ENCODE measurements at regions not wholly inside any gene's neighbourhood (a gene's known extent, or its start where the extent isn't known, plus 50 kb on each side); places are given as distances from the start of the nearest gene placed in this dataset.
"Not testable (repeated sequence)": the region's sequence is repeated elsewhere in the genome, so short reads cannot be mapped to it uniquely, and the experiment has no call there.

DNA sequence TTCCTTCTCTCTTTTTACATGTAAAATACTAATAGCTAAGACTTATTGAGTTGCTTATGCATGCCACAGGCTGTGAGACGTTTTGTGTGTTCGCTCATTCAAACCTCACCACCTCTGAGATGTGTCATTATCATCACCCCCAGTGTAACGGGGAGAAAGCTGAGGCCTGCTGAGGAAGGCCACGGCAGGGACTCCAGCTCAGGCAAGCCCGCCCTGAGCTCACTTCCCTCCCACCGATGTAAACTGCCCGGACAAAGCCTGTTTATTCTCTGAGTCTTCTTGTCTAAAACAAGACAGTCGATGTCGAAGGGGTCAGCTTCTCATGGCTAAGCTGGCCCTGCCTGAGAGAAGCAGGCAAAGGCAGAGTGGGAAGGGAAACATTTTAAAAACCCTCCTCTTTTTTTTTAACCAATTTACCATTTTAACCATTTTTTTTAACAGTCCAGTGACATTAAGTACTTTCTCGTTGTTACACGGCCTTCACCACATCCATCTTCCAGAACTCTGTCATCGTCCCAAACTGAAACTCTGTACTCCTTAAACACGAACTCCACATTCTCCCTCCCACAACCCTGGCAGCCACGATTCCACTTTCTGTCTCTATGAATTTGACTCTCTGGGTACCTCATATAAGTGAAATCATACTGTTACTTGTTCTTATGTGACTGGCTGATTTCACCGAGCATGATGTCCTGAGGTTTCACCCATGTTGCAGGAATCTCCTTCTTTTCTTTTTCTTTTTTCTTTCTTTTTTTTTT is 204.8 kb upstream of the GALNT2 start:
- FAIRE-seq: no peak

DNA sequence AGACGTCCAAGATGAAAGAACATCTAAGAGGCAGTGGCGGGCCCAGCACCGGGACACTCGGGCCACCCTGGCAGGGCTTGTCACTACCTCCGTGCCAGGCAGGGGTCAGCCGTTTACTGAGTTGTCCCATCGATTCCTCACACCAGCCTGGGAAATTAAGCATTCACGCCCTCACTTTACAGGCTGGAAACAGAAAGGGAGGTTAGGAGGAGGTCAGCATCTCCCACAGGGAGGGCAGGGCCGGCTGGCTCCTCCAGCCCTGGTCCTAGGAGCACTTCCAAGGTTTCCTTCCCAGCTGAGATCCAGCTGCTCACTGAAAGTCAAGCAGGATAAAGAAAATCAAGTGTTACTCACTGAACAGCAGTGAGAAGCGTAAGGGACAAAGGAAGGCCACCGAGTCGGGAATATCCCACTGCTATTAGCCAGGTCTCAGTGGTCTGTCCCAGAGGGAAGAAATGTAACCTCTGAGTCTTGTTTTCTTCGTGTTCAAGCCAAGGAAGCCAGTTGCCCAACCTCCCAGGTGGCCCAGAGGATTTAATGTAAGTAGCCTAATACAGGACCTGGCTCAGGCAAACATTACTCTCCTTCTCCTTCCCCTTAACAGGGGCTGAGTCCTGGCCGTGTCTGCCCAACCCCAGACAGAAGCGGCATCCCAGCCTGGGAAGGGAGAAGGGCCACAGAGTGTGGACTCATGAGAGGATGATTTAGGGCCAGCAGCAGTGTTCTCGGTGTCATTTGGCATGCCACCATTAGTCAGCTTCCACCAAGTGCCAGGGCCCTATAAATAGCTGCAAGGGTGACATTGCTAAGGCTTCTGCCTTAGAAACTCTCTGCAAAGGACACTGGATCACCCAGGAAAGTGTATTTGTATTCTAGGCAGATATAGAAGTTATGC is 203.1 kb upstream of the GALNT2 start:
- FAIRE-seq: no peak

DNA sequence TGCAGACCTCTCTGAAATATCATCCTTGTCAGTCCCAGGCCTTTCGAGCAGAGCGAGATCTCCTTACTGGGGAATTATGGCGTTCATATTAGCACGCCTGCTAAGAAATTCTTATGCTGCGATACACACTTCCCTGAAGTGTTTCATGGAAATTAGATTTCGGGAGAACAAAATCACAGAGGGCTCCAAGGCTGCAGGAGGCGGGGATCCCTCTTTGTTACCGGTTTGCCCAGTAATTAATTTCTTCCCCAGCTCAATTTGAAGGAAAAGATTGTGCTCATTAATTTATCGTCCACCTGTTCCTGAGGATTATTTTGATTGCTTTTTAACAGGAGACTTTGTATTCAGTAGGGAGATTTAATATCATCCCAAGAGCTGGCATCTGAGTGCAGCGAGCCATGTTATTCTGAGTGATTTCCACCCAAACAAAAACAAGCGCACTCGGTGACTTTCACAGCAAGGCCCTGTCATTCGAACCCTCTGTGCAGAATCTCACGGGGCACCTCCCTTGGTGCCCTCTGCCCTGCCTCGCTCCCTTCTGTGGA is 202.3 kb upstream of the GALNT2 start:
- no peak for FAIRE-seq

DNA sequence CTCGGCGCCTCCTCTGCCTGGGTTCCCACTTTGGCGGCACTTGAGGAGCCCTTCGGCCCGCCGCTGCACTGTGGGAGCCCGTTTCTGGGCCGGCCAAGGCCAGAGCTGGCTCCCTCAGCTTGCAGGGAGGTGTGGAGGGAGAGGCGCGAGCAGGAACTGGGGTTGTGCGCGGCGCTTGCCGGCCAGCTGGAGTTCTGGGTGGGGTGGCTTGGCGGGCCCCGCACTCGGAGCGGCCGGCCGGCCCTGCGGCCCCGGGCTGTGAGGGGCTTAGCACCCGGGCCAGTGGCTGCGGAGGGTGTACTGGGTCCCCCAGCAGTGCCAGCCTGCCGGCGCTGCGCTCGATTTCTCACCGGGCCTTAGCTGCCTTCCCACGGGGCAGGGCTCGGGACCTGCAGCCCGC is 201.7 kb upstream of the GALNT2 start:
- FAIRE-seq: not testable (repeated sequence)

DNA sequence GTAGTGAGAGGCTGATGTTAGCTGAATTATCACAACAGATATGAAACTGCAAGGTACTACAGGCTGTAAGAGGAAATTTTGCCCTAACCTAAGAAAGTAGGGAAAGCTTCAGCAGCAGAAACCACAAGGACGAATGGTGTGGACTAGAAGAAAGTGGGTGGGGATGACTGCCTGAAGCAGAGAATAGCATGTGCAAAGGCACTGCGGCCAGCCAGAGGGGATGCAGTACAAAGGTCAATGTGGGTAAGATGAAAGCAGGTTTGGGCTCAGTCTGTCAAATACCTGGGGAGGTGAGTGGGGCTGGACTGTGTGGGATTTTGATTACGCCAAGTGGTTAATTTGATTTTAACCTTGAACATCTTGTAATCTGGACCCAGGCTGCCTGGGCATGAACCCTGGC is 199.3 kb upstream of the GALNT2 start:
- no peak for FAIRE-seq

DNA sequence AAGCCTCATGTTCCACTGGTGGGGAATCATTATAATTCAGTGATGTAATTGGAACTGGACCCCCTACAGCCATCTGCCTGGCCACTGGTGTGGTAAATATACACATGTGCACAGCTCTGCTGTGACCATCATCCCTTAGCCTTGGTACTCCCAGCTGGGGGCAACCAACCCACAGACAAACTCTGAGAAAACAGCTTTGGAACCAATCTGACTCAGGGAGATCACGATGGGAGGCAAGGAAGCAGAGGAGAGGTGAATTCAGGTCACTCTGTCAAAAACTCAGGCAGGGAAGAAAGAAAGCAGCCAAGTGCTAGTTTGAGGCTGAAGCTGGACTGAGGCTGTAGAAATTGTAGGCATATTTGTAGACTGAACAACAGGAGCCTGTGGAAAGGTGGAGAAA is 197.8 kb upstream of the GALNT2 start:
- no peak for FAIRE-seq

DNA sequence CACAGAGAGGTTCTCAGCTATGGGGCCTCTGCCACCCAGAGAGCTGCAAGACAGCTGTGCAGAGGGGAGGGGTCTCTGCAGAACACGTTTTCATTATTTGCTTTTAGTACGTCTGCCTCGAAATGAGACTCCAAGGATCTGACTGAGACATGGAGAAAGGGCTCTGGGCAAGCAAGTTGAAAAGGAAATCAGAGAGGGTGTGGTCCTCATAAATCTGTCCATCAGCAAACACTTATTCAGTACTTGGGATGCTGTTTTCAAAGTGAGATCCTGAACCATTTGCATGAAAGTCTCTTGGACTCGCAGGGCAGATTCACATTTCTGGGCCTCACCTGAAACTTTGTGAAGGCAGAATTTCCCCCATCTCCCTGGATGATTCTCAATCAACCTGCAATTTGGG is 197.4 kb upstream of the GALNT2 start:
- FAIRE-seq: no peak

DNA sequence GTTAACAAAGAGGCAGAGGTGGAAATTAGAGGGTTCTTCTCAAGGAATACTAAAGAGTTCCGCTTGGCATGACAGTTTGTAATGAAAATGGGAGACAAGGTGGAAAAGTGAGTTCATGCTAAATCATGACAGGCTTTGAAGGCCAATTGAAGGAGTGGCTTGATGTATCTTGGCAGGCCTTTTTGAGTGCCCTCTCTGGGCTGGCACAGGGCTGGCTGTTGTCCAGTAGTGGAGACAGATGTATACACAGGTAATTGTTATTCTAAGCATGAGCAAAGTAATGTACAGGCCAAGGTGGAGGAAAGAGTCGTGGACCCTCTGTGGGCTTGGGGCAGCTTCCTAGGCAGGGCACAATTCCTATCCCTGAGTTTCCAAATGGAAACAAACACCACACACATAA is 196.7 kb upstream of the GALNT2 start:
- no peak for FAIRE-seq

DNA sequence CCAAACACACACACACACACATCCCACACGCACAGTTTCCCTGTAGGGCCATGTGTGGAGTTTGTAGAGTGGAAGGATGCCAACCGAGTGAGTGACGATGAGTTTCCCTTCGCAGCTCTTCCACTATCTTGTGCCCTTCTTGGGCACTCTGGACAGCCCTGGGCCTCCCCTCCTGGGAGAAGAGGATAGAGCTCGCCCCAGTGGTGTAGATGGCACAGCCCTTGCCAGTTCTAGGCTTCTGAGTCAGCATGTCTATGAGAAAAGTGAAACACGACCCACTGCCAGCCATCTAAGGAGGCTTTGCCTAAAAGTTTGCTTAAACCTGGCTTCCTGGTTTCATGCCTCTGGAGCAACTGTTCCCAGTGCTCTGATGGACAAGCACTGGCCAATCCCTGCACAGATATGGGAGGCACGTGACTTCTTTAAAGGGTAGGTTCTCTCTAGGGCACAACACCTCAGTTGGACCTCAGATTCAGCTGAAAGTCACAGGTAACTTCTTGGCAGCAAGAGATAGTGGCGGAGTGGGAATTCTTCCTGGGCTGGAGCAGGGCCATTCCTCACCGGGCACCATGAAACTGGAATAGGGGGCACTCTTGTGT is 195.9 kb upstream of the GALNT2 start:
- FAIRE-seq: no peak

DNA sequence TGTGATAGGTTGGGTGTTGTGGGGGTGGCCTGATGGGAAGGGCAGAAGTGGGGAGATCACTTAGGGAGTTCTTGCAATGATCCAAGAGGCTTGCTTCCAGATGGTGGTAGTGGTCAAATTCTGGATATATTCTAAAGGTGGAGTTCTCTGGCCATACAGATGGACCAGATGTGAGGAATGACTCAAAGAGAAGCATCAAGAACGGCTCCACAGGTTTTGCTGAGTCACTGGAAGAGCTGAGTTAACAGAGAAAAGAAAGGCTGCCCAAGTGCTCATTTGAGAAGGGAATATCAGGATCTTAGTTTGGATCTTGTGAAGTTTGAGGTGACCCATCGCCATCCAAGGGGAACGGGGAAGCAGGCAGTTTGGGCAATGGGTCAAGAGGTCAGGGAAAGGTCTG is 192.9 kb upstream of the GALNT2 start:
- no peak for FAIRE-seq

DNA sequence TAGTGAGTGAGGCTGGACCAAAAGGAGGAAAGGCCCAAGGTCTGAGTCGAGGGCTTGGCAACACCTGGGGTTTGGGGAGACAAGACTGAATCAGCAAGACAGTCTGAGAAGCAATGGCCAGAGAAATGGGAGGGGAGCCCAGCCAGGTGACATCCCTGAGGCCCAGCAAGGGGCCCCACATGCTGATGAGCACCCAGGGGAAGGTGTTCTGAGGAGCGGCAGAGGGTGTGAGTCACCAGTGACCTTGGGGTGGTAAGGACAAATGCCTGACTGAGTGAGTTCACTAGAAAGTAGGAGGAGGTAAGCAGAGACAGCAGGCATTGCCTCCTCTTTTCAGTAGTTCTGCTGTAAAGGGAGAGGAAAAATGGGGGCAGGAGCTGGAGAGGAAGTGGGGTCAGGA is 192.4 kb upstream of the GALNT2 start:
- no peak for FAIRE-seq

DNA sequence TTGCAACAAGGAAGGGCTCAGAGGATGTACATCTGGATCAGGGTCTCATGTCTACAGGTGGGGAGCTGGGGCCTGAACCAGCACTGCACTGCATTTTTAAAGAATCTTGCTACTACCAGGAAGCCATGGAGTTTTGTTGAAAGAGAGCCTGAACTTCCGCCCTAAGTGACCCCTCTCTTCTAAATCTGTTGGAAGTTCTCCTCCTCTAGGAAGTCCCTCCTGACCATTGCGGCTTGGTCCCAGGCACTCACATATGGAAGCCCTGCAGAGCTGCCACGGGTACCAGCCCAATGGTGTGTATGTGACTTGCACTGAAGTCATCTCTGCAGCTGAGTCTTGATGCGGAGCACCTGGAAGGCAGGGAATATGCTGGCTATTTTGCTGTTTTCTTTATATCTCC is 192.0 kb upstream of the GALNT2 start:
- no peak for FAIRE-seq

DNA sequence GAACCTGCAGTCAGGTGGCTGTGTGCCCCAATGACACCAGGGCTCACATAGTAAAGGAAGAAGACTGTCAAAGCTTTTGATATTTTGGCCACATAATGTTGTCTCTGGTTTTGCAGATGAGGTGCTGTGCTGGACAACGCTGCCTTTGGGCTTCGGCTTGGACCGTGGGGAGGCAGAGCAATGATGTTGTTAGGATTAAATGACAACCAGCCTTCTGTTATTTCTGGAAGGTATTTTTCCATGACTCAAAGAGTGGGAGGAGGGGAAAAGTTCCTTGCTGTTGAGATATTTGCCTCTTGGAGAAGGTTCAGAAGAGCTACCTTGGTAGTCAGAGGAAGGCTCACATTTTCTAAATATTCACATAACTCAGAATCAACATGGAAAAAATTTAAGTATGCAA is 187.3 kb upstream of the GALNT2 start:
- no peak for FAIRE-seq

DNA sequence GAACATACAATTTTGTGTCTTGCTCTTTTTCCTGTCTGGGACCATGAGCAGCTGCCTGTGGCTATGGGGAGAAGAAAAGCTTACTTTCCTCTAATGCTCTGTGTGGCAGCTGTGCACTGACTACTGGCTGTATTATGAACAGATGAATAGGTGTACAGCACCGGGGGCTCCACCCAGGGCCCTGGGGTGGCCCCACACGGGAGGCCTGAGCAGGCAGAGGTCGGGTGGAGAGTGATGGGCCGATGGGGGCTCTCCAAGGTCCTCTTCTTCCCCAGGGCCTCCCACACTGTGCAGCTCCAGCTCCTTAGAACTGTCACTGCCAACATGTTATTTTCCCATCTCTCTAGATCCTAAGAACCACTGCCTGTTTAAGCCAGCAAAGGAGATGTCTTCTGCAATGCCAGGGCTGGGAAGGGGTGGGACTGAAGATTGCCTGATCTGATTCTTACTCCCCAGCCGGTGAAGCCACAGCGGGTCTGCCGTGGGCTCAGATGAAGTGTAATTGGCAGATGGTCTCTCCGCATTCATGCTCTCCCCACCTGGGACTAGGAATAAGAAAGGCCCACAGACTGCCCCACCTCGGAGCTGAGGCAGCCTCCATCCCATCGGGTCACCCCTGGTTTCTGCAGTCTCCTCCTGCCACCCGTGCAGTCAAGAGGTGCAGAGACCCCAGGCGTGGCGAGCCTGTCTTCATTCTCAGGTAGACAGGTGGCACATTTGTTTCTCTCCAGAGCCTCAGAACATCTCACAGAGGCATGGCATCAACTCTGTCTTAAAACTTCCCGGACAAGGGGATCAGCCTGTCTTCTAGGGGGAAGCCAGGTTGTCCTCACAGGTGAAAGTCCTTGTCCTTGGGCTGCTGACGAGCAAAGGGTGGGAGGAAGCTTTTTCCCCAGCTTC is 186.5 kb upstream of the GALNT2 start:
- FAIRE-seq: no peak

DNA sequence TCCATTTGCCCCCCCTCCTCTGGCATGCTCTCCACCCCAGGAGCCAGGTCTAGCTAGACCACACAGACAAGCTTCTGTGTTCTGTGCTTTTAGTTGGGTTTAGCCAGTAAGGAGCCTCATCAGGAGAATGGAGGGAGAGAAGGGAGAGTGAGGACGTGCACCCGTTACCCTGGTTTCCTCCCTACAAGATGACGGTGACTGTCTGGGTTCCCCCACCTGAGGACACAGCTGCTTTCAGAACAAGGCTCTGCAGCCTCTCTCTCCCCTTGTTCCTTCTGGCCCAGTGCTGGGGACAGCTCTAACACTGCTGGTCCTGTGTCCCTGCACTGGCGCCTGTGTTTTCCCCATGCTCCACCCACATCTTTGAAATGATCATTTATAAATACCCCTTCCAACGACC is 184.4 kb upstream of the GALNT2 start:
- FAIRE-seq: no peak

DNA sequence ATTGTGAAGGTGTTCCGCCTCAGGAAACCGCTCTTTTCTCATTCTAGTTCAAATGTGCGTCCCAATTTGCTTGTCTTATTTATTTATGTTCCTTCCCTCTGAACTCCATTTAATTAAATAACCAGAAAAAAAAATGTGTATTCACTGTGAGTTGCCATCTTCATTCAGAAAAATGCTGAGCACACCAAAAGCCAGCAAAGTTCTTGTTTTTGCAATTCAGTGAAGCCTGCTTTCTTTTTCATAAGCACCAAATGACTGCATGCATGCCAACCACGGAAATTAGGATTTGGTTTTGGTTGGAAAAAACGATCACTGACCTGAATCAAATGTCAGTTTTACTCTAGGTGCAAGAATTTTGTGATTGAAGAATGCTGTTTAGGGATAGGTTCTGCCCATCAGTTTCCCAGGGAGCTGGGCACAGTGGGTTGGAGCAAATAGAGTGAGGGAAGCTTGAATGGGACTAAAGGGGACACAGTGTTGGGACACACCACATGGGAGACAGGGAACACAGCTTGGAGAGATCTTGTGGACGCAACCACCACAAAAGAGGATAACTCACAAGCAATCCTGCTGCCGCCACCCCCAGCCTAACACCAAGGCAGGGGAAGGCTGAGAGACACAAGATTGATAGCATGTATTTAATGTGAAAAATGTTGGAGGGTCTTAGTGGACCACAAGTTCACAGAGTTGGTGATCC is 183.4 kb upstream of the GALNT2 start:
- FAIRE-seq: no peak

DNA sequence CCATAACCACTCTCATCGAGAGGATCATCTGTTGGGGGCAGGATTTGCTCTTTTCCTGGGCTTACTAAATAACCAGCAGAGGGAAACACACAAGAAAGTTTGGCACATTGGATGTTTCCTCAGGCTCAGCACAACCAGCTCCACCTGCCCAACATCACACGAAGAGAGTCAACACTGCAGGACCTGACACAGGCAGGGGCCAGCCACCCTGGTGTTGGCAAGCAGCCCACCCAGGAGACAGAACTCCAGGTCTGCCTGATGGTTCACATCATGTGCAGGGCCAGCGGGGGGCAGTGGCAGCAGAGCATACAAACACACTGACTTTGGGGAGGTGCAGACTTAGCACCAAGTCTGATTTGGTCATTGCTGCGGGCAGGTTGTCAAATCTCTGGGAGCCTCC is 182.3 kb upstream of the GALNT2 start:
- no peak for FAIRE-seq

DNA sequence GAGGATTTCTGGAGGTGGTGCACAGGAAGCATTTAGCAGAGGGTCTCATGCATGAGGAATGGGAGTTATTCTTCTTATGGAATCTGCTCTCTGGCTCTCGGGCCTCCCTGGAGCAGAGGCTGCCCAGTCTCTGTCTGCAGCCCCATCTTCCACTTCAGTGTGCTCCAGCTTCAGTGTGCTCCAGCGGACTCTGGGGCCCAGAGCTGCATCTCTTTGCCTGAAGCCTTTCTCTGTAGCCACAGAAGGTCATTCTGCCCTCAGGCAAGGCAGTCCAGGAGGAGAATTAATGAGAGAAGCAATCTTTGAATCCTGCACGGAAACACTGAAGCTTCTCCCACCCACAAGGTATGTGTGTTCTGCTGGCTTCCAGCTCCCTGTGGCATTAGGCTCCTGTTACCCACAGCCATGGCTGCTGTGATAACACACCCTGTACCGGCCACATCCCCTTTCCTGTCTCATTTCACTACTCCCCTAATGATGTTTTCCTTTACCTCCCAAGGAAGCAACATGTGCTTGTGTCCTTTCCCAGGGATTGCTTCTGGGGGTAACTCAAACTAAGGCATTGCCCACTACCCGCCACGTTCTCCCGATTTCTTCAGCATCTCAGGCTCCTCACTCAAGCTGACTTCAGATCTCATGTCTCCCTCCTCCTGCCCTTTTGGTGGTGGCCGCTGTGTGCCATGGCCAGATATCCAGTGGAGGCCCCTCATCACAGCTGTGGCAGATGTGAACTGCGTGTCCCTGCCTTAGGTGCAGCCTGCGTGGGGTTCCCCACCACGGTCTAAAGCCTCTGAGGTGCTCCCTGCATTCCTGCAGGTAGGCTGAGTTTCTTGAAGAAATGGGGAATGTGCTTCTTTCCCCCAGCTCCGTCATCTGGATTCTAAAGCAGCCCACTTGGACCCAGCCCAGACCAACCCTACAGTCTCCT is 181.2 kb upstream of the GALNT2 start:
- FAIRE-seq: no peak

DNA sequence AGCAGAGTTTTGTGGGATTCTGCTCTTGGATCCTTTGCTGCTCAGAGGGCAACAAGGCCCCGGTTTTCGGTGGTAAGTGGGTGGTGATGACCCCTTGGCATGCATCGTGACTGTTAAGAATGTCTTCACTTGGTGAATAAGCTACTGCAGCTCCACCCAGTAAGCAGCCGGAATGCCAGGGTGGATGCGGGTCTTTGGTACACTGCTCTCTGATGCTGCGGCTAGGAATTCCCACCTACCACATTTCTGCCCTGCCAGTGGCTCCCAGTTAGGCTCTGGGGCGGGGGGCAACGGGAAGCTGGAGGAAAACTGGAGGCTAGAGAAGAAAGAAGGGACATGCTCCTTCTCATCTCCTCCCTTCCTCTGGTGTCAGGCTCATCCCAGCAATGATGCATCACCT is 180.4 kb upstream of the GALNT2 start:
- FAIRE-seq: no peak

DNA sequence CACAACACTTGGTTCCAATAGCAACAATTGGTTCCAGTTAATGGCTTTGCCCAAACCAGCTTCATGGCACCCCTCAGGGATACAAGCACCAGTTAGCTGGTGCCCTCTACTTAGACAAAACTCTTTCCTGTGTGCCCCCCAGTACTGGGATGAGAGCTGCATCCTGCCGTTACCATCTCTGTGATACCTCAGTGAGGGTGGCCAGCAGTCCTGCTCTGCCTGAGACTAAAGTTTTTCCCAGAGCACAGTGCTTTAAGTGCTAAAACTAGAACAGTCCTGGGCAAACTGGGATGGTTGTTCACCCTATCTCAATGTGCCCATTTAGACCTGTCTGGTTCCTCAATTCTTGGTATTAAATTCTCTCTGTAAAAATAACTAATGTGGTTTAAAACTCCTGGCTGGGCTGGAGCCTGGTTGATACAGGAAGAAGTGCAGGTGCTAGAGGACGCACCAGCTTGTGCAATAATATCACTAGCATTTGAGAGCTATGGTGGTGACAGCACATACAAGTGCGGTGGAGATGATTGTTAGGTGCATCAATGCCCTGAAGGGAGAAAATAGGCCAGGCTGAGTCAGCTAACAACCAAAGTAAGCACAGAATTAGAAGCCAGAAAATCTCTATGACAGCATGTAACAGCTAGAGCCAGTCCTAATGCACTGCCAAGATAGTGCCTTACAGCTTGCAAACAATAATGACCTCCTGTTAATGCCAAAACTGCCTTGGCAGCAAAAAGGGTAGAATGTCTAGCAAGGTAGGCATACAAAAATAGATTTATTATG is 179.8 kb upstream of the GALNT2 start:
- FAIRE-seq: no peak
